RWPE2 (cell line): ENCODE measurements at regions not wholly inside any gene's neighbourhood (a gene's known extent, or its start where the extent isn't known, plus 50 kb on each side); places are given as distances from the start of the nearest gene placed in this dataset.

Source experiments
- ATAC-seq: fragments of 200-7000 bp; cut with Tn5 transposase; 3 replicates; pipeline ENCODE4 v1.9.1; 2021; ENCODE audit warnings: low read depth
- DNase-seq: peaks from one replicate; pipeline ENCODE4 v3.0.0-alpha.2; 2020; ENCODE audit warnings: low spot score
- H3K27ac ChIP-seq: fragments of 450-650 bp; 2 replicates; pipeline ENCODE4 v1.5.1; 2017; ENCODE audit warnings: mild to moderate bottlenecking; ENCODE audit not compliant: poor library complexity, severe bottlenecking
- H3K27me3 ChIP-seq: fragments of 250-450 bp; sonication (Bioruptor Pico); 2 replicates; pipeline ENCODE4 v1.5.1; 2021; ENCODE audit warnings: mild to moderate bottlenecking, moderate library complexity; ENCODE audit not compliant: insufficient read depth, poor library complexity, severe bottlenecking
- H3K36me3 ChIP-seq: fragments of 250-450 bp; sonication (Bioruptor Pico); 2 replicates; pipeline ENCODE4 v1.5.1; 2020; ENCODE audit warnings: low read depth, mild to moderate bottlenecking, moderate library complexity
- H3K4me1 ChIP-seq: fragments of 250-450 bp; sonication (Bioruptor Pico); 2 replicates; pipeline ENCODE4 v1.5.1; 2021; ENCODE audit warnings: mild to moderate bottlenecking, moderate library complexity; ENCODE audit not compliant: insufficient read depth, poor library complexity, severe bottlenecking
- H3K4me3 ChIP-seq: fragments of 250-450 bp; sonication (Bioruptor Pico); 2 replicates; pipeline ENCODE4 v1.5.1; 2021; ENCODE audit warnings: mild to moderate bottlenecking, moderate library complexity; ENCODE audit not compliant: severe bottlenecking
- H3K9me3 ChIP-seq: fragments of 250-450 bp; sonication (Bioruptor Pico); 2 replicates; pipeline ENCODE4 v1.5.1; 2021; ENCODE audit warnings: mild to moderate bottlenecking, moderate library complexity; ENCODE audit not compliant: severe bottlenecking
- CTCF ChIP-seq: fragments of 450-650 bp; IDR thresholded peaks from one replicate; pipeline ENCODE4 v1.5.1; 2017; ENCODE audit warnings: mild to moderate bottlenecking, moderate library complexity; ENCODE audit not compliant: poor library complexity, severe bottlenecking

- H3K4me1 ChIP-seq: peaks cover 36% of the 10 kb centered on the region
- no peaks in the 10 kb centered on the region for H3K27me3 ChIP-seq
- H3K9me3 ChIP-seq: no peaks in the 10 kb centered on the region
- peak overlapping the region; percentile 50 for H3K27ac ChIP-seq
- no peaks in the 10 kb centered on the region for H3K36me3 ChIP-seq
- no peak for ATAC-seq
- DNase-seq: no peak
- no peak overlapping the region for H3K4me3 ChIP-seq
- TF ChIP-seq CTCF: no peak
Measured at GRCh38 chr14:65257425-65257824, 155.1 kb upstream of the FUT8 start.

- TF ChIP-seq CTCF: no peak
- no peaks in the 10 kb centered on the region for H3K9me3 ChIP-seq
- no peaks in the 10 kb centered on the region for H3K36me3 ChIP-seq
- DNase-seq (no peak), ATAC-seq (peak; percentile 65)
- H3K4me3 ChIP-seq: no peak overlapping the region
- no peaks in the 10 kb centered on the region for H3K27me3 ChIP-seq
- peak overlapping the region; percentile 50 for H3K27ac ChIP-seq
- H3K4me1 ChIP-seq: peaks cover 36% of the 10 kb centered on the region
Measured at GRCh38 chr14:65258391-65258790, 154.1 kb upstream of the FUT8 start.

GRCh38 chr14:65259000-65259399, 153.5 kb upstream of the FUT8 start:
- H3K4me1 ChIP-seq: peaks cover 36% of the 10 kb centered on the region

GRCh38 chr14:65260786-65261185, 151.7 kb upstream of the FUT8 start:
- DNase-seq: no peak
- Histone ChIP-seq H3K4me3 (no peak overlapping the region), H3K4me1 (peaks cover 21% of the 10 kb centered on the region), H3K9me3 (no peaks in the 10 kb centered on the region), H3K27ac (no peak overlapping the region), H3K27me3 (no peaks in the 10 kb centered on the region), H3K36me3 (no peaks in the 10 kb centered on the region)
- TF ChIP-seq CTCF: no peak
- ATAC-seq: no peak

More at GRCh38 chr14:65259000-65259399, 153.5 kb upstream of the FUT8 start:
- ATAC-seq (no peak), DNase-seq (no peak)
- no peaks in the 10 kb centered on the region for H3K9me3 ChIP-seq
- H3K27me3 ChIP-seq: no peaks in the 10 kb centered on the region
- H3K27ac ChIP-seq: peak overlapping the region; percentile 50
- H3K4me3 ChIP-seq: no peak overlapping the region
- TF ChIP-seq CTCF: no peak
- no peaks in the 10 kb centered on the region for H3K36me3 ChIP-seq

- DNase-seq (no peak), ATAC-seq (no peak)
- no peak for TF ChIP-seq CTCF
- H3K4me3 ChIP-seq: no peak overlapping the region
- no peaks in the 10 kb centered on the region for H3K27me3 ChIP-seq
- no peaks in the 10 kb centered on the region for H3K9me3 ChIP-seq
- no peaks in the 10 kb centered on the region for H3K36me3 ChIP-seq
- H3K27ac ChIP-seq: no peak overlapping the region
- peaks cover 16% of the 10 kb centered on the region for H3K4me1 ChIP-seq
Measured at GRCh38 chr14:65261425-65261920, 151.1 kb upstream of the FUT8 start.
